GF-D8 (cell line): ENCODE measurements at regions not wholly inside any gene's neighbourhood (a gene's known extent, or its start where the extent isn't known, plus 50 kb on each side); places are given as distances from the start of the nearest gene placed in this dataset.

Experiments used
- DNase-seq: peaks from one replicate; lab custom pipeline; 2025; lab: John Stamatoyannopoulos, UW

- no peak for DNase-seq
Measured at GRCh38 chr20:39309458-39309857, 347.3 kb downstream of the DHX35 start.

GRCh38 chr20:39302312-39302711 is 340.2 kb downstream of the DHX35 start:
- no peak for DNase-seq

GRCh38 chr20:39299783-39300182 is 337.6 kb downstream of the DHX35 start:
- no peak for DNase-seq

DNA sequence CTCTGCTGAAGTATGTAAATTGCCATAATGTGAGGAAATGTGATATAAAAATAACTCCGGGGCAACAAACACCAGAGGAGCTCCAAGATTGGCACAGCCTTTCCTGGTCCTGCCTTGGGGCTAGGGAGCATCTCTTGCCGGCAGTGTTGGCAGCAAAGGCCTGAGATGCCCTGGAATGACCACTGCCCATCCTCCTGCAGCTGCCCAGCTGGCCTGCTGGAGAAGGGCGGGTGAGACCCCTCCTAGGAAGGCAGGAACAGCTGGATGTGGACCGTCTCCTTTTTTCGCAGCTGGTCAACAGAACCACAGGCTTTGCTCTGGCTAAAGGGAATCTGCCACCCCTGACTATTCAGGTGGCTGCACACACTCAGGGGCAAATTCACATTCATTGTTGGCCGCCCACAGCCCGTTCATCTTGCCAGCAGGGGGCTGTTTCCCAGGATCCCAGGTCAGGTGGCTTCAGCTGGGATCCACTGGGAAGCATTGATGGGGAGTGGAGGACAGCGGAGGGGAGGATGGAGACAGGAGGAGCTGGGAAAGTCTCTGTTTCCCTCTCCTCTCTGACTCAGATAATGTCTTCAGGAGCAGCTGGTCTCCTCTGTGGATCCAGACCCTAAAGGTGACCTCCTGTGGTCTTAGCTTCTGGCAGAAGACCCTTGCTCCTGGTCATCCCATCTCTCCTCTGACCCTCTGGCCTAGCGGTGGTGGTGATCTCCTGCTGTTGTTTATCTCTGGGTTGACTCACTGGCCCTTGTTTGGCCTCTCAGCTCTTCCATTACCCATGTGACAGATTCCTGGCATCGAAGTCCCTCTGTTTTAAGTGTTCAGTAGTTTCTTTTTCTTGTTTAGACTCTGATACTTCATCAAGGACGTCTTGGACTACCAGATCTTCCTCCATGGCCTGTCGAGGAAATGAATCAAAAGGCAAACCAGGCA is 336.7 kb downstream of the DHX35 start:
- no peak for DNase-seq

DNA sequence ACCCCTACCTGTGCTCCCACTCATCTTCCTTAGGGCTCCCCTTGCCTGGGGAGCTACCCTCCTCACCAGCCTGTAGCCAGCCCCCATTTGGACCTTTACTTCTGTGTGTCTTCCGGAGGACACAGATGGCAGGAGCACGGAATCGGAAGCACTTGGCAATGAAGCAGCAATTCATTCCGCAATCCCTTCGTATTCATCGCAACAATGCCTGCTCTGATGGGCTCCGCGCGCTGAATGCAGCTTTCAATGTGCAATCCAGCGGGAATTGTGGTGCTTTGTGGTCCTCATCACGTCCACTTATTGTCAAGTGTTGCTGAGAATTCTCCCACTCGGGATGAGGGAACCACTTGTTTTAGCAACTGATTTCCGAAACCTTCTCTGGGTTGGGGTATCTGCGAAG is 336.0 kb downstream of the DHX35 start:
- DNase-seq: no peak

- DNase-seq: no peak
Measured at GRCh38 chr20:39295301-39295700, 333.2 kb downstream of the DHX35 start.

DNA sequence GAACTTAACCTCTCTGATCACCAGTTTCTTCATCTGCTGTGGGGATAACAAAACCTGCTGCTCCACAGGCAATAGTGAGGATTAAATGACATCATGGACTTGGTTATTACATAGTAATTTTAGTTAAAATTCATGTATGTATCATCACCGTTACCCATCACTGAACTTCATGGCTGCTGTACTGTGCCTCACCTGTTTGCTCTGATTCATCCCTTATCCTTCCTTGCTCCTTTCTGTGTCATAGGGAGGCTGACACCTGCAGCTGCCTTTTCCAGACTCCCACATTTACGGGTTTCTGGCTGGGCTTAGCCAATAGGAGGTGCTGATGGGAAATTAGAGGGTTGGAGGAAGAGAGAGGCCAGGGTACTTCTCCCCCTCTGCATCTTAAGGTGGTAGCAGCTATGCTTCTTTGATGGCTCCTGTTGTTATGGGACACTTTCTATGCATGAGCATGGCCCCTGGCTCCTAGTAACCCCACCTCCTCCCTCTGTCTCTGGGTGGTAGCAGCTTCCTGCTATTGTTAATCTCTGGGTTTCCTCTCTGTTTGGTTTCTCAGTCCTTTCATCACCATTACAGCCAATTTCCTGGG is 332.1 kb downstream of the DHX35 start:
- no peak for DNase-seq

DNA sequence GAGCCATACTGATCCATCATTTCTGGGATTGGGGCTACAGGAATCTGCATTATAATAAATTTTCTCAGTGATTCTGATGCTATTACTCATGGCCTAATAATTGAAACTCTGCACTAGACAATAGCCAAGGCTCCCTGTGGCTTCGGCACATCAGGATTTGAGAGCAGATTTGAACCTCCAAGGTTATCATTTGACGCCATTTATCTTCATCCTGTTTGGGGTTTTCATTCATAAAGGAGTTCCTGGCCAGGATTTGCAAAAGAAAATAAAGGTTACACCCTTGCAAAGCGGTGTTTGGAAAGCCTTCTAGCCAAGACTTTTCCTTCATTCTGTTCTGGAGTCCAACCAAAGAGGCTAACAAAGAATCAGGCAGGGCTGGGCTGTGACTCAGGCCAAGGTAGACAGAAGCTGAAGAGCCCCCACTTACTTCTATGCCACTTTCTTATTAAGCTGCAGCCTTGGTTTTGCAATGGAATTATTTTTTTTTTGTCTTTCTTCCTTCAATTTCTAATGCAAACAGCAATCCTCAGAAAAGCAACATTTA is 330.1 kb downstream of the DHX35 start:
- DNase-seq: no peak

GRCh38 chr20:39291301-39291700 is 329.2 kb downstream of the DHX35 start:
- DNase-seq: no peak

- DNase-seq: no peak
Measured at GRCh38 chr20:39290575-39290974, 328.4 kb downstream of the DHX35 start.

GRCh38 chr20:39289831-39290230 is 327.7 kb downstream of the DHX35 start:
- DNase-seq: no peak

- no peak for DNase-seq
Measured at GRCh38 chr20:39289316-39289715, 327.2 kb downstream of the DHX35 start.

- DNase-seq: no peak
Measured at GRCh38 chr20:39283464-39283863, 321.3 kb downstream of the DHX35 start.

DNA sequence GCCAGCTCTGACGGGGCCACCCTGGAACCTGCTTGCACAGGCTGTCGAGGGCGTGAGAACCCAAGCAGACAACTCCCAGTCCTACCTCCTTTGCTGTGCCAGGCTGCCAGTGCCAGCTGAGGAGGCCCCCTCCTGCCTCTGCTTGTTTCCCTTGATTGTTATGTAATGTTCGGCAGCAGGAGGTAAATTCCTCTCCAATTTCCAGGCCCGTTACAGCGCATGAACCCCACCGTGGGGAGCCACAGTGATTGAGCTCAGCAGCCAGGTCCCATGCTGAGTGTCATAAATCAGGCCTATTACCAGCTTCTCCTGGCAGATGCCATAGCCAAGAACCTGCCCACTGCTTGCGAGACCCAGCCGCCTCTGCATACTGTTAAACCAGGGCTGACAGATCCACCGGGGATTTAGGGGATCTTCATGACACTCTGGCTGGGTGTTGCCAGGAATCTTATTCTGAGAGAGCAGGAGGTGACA is 320.5 kb downstream of the DHX35 start:
- DNase-seq: no peak

DNA sequence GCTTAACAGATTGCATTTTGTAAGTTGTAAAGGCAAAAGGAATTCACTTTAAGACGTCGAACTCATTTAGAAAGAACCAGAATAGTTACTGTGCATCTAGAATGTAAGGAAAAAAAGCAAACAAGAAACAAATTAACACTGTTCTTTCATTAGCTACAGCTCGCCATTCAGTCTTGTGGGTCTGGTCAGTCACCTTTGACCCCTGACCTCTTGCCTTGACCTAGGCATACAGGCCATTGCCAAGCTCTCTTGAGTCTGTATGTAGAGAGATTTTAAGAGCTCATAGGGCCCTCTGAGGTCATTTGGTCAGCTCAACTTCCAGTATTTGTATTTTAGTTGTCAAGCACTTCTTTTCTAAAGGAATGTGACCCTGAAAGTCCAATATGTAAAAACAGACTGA is 318.7 kb downstream of the DHX35 start:
- DNase-seq: no peak

GRCh38 chr20:39278230-39278788 is 316.2 kb downstream of the DHX35 start:
- no peak for DNase-seq

DNA sequence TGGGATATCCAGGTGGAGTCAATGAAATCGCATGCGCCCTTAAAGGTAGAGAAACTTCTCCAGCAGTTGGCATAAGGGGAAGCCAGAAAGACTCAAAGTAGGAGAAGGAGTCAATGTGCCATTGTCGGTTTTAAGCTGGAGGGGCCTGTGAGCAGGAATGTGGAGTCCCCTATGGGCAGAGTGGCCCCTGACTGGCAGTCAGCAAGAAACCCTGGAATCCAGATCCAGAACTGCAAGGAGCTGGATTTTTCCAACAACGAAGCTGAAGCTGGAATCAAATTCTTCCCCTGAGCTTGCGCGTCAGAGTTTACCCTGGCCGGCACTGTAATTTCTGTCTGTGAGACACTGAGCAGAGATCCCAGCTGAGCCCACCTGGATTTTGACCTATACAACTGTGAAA is 315.0 kb downstream of the DHX35 start:
- DNase-seq: no peak

DNA sequence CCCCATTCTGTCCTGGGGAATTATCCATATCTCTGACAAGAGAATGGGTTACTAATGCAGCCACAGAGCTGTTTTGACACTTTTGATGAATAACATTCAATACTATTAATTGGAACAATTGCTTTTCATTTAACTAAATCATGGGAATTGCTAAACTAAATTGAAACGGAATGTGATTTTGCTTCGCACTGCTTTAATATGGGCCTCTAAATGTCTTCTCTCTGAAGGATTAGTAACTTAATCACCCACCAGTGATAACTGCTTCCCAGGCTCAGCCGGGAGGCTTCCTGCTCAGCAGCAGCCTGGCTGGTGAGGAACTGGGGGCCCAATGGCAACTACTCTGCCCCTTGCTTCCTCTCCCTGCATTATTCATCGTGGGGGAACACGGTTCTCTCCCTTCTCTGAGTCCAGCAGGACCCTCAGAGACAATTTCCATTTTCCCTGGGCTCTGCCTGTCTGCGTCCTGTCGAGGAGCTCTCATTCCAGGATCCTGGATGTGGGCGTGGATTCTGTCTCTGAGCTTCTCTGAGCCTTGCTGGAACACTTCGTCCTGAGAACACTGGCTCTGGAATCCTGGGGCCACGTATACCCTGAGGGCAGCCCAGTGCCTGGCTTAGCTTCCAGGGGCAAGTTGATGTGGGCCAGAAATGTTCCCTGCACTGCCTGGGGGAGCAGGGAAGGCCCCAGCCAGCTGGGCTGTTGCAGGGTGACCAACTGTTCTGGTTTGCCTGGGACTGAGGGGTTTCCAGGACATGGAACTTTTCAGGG is 308.9 kb downstream of the DHX35 start:
- no peak for DNase-seq

- DNase-seq: no peak
Measured at GRCh38 chr20:39269493-39270217, 307.5 kb downstream of the DHX35 start.

DNA sequence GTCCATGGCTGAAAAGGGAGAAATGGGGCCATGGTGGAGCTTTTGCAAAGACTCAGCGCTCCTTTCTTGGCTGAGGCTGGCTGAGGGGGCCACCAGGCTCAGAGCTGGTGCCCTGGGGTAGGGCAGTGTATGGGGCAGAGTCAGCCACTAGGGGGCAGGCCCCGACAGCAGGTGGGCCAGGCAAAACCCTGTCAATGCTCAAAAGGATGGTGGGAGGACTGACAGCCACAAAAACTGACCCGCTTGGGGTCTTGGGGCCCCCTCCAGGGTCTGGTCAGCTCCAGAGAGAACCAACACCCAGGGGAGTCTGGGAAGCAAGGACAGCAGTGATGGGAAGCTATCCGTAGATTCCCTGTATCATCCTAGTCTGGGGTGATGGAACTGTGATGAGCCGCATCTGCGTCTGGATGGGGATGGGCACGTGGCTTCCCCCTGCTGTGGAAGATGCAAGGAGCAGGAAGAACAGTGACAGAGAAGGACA is 306.9 kb downstream of the DHX35 start:
- DNase-seq: no peak

DNA sequence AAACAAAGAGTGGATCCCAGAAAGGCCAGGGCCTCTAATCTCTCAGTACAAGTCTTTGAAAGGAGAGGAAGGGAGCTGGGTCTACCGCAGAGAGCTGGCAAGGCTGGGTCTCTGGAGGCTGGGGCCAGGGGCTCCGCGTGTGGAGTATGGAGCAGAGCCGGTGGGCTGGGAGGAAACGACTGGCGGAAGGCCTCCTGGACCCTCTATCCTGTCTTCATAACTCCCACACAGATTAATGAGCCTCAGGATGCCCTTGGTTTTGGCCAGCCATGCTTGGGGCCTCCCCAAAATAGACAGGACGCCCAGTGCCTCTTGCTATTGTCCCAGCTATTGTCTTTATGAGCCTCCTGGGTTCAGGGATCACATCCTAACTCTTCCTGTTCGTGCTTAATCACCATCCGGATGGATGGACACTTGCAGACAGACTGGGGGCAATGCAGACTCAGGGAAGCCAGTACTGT is 306.4 kb downstream of the DHX35 start:
- no peak for DNase-seq
